Stimulated activated CD4-positive, alpha-beta T cell treated with anti-CD3 and anti-CD28 coated beads, TNF-alpha, amount 100 ng/mL, for 1 hour (primary cell): ENCODE measurements at regions not wholly inside any gene's neighbourhood (a gene's known extent, or its start where the extent isn't known, plus 50 kb on each side); places are given as distances from the start of the nearest gene placed in this dataset.
"Not testable (repeated sequence)": the region's sequence is repeated elsewhere in the genome, so short reads cannot be mapped to it uniquely, and the experiment has no call there.

Source experiments
- DNase-seq, 3 donors: peaks; one replicate each; pipeline ENCODE4 v3.0.0-alpha.2; 2020; ENCODE audit warnings: low read depth in 3 of 3, low spot score in 1 of 3

- peak in 1 of 3 donors; percentile 25 for DNase-seq
Measured at GRCh38 chr14:21940887-21941856, 267.6 kb upstream of the OR4E1 start.

- no peak for DNase-seq
Measured at GRCh38 chr14:21939836-21940235, 266.2 kb upstream of the OR4E1 start.

- DNase-seq = no peak
Measured at GRCh38 chr14:21937996-21938395, 264.4 kb upstream of the OR4E1 start.

GRCh38 chr14:21933681-21934080 is 260.1 kb upstream of the OR4E1 start:
- no peak for DNase-seq

- DNase-seq = peak in 2 of 3 donors; percentile 22 to 42
Measured at GRCh38 chr14:21924479-21924878, 250.9 kb upstream of the OR4E1 start.

- DNase-seq = no peak
Measured at GRCh38 chr14:21923820-21924219, 250.2 kb upstream of the OR4E1 start.

- no peak for DNase-seq
Measured at GRCh38 chr14:21921453-21921852, 247.8 kb upstream of the OR4E1 start.

- DNase-seq = peak in 2 of 3 donors; percentile 24 to 26
Measured at GRCh38 chr14:21917699-21918436, 244.2 kb upstream of the OR4E1 start.

GRCh38 chr14:21915826-21916225 is 242.2 kb upstream of the OR4E1 start:
- no peak for DNase-seq

- DNase-seq = peak in 2 of 3 donors; percentile 64
Measured at GRCh38 chr14:21913759-21914158, 240.1 kb upstream of the OR4E1 start.

- no peak for DNase-seq
Measured at GRCh38 chr14:21912367-21912766, 238.7 kb upstream of the OR4E1 start.

- no peak for DNase-seq
Measured at GRCh38 chr14:21911877-21912276, 238.3 kb upstream of the OR4E1 start.

- DNase-seq = no peak
Measured at GRCh38 chr14:21910260-21910659, 236.6 kb upstream of the OR4E1 start.

- DNase-seq = no peak
Measured at GRCh38 chr14:21902561-21903181, 229.1 kb upstream of the OR4E1 start.

- DNase-seq = not testable (repeated sequence)
Measured at GRCh38 chr14:21894898-21895194, 221.2 kb upstream of the OR4E1 start.

- peak in 1 of 3 donors; percentile 23 for DNase-seq
Measured at GRCh38 chr14:21894003-21894897, 220.6 kb upstream of the OR4E1 start.

- no peak for DNase-seq
Measured at GRCh38 chr14:21891921-21892320, 218.3 kb upstream of the OR4E1 start.

GRCh38 chr14:21884995-21885394 is 211.4 kb upstream of the OR4E1 start:
- DNase-seq = no peak

- DNase-seq = no peak
Measured at GRCh38 chr14:21882226-21882625, 208.6 kb upstream of the OR4E1 start.

- DNase-seq = no peak
Measured at GRCh38 chr14:21880918-21881317, 207.3 kb upstream of the OR4E1 start.

GRCh38 chr14:21875791-21876190 is 202.2 kb upstream of the OR4E1 start:
- no peak for DNase-seq
